ENCODE measurements at regions not wholly inside any gene's neighbourhood (a gene's known extent, or its start where the extent isn't known, plus 50 kb on each side); places are given as distances from the start of the nearest gene placed in this dataset.
A peak's percentile ranks its signal among the peaks of the same experiment; 100 is the strongest.
"Not testable (repeated sequence)": the region's sequence is repeated elsewhere in the genome, so short reads cannot be mapped to it uniquely, and the experiment has no call there.

DNA sequence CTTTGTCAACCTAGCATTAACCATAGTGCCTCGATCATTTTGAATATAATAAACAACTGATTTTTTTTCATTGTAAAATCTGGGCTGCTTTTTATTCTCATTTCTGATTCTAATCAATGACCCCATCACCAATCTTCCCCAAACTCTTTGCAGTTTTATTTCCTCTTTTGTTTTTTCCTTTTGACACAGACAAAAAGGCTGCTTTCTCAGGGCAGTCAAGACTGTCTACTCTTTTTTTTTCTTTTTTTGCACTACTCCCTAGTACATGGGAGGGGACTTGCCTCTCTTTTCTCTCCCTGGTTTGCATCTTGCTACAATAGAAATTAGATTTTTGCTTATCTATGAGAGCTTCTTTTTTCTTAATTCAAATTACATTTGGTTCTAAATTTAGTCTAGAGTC lies 987.9 kb downstream of the ADGRL2 start:
- Histone ChIP-seq H3K4me1 (peaks cover 0 to 10% (median 8%) of the 10 kb centered on the region in 10 experiments; a peak in 15 of 20 replicates), H3K27ac (no peak overlapping the region), H3K9ac (no peak overlapping the region), H3K9me3 (replicated peaks in 1 of 11) (peaks cover 15 to 27% (median 20%) of the 10 kb centered on the region in 11 experiments), H3K4me2 (no peak overlapping the region), H4K20me1 (no peaks in the 10 kb centered on the region), H3K27me3 (no peaks in the 10 kb centered on the region), H3K4me3 (no peak overlapping the region), H3K36me3 (peaks cover 0 to 5% (median 0%) of the 10 kb centered on the region in 11 experiments; a peak in 2 of 22 replicates)
- TF ChIP-seq Cebpa-rat (IDR thresholded peaks at IDR 0.05) = no peak

DNA sequence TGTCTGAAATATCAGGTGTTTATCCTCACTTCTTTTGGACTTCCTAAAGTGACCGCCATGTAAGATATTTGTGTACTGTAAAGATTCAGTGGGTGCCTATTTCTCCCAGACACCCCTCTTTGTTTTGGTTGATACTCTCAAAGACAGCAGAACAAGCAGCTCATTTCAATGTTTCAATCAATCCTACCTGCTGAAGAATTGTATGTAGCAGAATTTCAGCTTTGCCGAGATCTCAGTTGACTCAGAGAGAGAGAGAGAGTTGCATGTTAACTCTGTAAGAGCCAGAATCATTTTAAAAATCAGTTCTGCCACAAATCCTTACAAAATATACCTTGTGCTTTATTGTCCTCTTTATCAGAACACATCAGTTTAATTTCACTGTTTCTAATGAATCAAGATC lies 987.3 kb downstream of the ADGRL2 start:
- Histone ChIP-seq H3K4me2 (no peak overlapping the region), H3K4me1 (peaks cover 0 to 10% (median 8%) of the 10 kb centered on the region in 10 experiments; a peak in 15 of 20 replicates), H3K27me3 (no peaks in the 10 kb centered on the region), H4K20me1 (no peaks in the 10 kb centered on the region), H3K27ac (no peak overlapping the region), H3K9ac (no peak overlapping the region), H3K4me3 (no peak overlapping the region), H3K9me3 (replicated peaks in 1 of 11) (peaks cover 15 to 27% (median 20%) of the 10 kb centered on the region in 11 experiments), H3K36me3 (peaks cover 0 to 5% (median 0%) of the 10 kb centered on the region in 11 experiments; a peak in 2 of 22 replicates)
- no peak for TF ChIP-seq Cebpa-rat (IDR thresholded peaks at IDR 0.05)

DNA sequence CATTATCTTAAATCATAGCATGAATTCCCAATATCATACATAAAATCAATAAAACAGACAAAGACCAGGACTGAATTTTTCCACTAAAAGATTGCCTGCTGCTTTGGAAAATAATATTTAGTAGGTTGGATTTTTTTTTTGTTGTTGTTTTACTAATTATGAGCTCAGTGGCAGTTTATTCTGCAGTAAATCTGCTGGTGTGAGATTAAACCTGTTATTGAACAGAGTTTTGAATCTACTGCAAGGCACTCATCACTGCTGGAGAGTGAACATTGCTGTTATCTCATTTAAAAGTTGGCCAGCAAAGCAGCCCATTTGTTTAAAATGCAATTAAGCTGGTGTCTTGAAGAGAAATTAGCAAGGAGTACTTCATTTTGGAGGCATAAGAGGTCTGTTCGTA lies 986.1 kb downstream of the ADGRL2 start:
- no peak overlapping the region for H3K4me3 ChIP-seq
- H3K4me2 ChIP-seq = no peak overlapping the region
- H3K27me3 ChIP-seq = no peaks in the 10 kb centered on the region
- no peak overlapping the region for H3K9ac ChIP-seq
- H4K20me1 ChIP-seq = no peaks in the 10 kb centered on the region
- H3K36me3 ChIP-seq = peaks cover 0 to 5% (median 0%) of the 10 kb centered on the region in 11 experiments; a peak in 2 of 22 replicates
- TF ChIP-seq Cebpa-rat (IDR thresholded peaks at IDR 0.05) = no peak
- H3K9me3 ChIP-seq (replicated peaks in 1 of 11) = peaks cover 15 to 29% (median 21%) of the 10 kb centered on the region in 11 experiments
- H3K27ac ChIP-seq = no peak overlapping the region
- peaks cover 0 to 10% (median 8%) of the 10 kb centered on the region in 10 experiments; a peak in 15 of 20 replicates for H3K4me1 ChIP-seq

DNA sequence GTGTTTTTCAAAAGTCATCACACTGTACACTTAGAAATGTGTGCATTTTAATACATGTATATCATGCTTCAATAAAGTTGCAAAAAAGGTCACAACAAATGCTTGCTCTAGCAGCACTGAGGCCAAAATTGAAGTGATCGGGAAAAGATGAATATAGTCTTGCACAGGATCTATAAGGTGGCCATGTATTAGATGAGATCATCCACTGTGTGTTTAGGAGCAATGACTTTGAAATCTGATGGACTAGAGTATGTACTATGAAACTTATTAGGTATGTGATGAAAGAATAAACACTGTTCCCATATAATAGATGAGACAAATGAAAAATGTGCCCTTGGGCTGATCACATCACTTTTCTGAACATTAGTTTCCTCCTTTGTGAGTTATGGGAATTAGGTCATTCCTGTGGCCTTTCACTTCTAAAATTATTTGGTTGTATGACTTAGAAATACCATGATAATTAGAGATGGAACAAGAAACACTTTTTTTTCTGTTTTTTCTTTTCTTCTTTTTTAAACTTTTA lies 984.6 kb downstream of the ADGRL2 start:
- peaks cover 4 to 15% (median 9%) of the 10 kb centered on the region in 11 experiments for H3K9me3 ChIP-seq (replicated peaks in 1 of 11)
- H3K27me3 ChIP-seq = no peaks in the 10 kb centered on the region
- H3K4me2 ChIP-seq = peak overlapping the region in 10 of 11 experiments; percentile 8 to 55 (median 24); a peak in 15 of 22 replicates
- H3K9ac ChIP-seq = no peak overlapping the region
- H3K36me3 ChIP-seq = no peaks in the 10 kb centered on the region
- no peaks in the 10 kb centered on the region for H4K20me1 ChIP-seq
- no peak for TF ChIP-seq Cebpa-rat (IDR thresholded peaks at IDR 0.05)
- H3K4me3 ChIP-seq = no peak overlapping the region
- H3K27ac ChIP-seq = no peak overlapping the region
- peaks cover 0 to 10% (median 8%) of the 10 kb centered on the region in 10 experiments; a peak in 15 of 20 replicates for H3K4me1 ChIP-seq

DNA sequence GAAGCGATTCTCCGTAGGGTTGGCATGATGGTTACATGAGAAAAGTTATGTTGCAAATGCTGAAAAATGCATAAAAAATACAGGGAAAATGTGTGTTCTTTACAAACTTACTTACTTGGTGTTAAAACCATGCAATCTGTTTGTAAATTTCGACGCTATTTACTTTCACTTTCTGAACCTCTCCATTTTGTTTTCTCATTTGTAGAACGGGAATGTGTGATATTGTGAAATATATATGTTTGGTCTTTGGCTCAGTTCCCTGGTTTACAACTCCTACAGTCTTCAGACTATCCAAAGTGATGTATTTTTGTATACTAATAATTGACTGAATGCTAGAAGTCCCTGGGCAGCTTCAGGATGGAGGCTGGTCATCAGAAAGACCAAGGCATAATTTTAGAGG lies 982.3 kb downstream of the ADGRL2 start:
- no peaks in the 10 kb centered on the region for H3K36me3 ChIP-seq
- no peak overlapping the region for H3K9ac ChIP-seq
- H3K4me3 ChIP-seq = no peak overlapping the region
- H3K27ac ChIP-seq = no peak overlapping the region
- no peaks in the 10 kb centered on the region for H3K27me3 ChIP-seq
- H4K20me1 ChIP-seq = no peaks in the 10 kb centered on the region
- H3K9me3 ChIP-seq (replicated peaks in 1 of 11) = peaks cover 0 to 8% (median 3%) of the 10 kb centered on the region in 11 experiments; a peak in 5 of 22 replicates
- no peak overlapping the region for H3K4me2 ChIP-seq
- TF ChIP-seq Cebpa-rat (IDR thresholded peaks at IDR 0.05) = no peak
- H3K4me1 ChIP-seq = peaks cover 0 to 10% (median 8%) of the 10 kb centered on the region in 10 experiments; a peak in 15 of 20 replicates

DNA sequence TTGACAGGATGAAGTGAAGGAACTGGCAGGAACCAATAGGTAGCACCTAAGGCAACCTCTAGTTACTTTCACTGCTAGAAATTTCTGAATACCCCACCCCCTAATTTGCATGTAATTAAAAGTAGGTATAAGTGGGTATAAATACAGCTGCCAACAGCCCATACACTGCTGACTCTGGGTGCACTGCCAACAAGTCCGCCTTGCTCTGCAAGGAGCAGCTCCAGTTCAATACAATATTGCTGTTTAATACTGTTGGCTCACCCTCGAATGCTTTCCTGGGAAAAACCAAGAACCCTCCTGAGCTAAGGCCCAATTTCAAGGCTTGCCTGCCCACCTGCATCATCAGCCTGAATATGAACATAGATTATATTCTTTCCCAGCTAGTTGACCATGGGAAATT lies 981.9 kb downstream of the ADGRL2 start:
- Histone ChIP-seq H4K20me1 (no peaks in the 10 kb centered on the region), H3K36me3 (no peaks in the 10 kb centered on the region), H3K27ac (no peak overlapping the region), H3K27me3 (no peaks in the 10 kb centered on the region), H3K9ac (no peak overlapping the region), H3K4me1 (peaks cover 0 to 10% (median 8%) of the 10 kb centered on the region in 10 experiments; a peak in 15 of 20 replicates), H3K4me2 (no peak overlapping the region), H3K4me3 (no peak overlapping the region), H3K9me3 (replicated peaks in 1 of 11) (peaks cover 0 to 13% (median 7%) of the 10 kb centered on the region in 11 experiments; a peak in 12 of 22 replicates)
- TF ChIP-seq Cebpa-rat (IDR thresholded peaks at IDR 0.05) = no peak

DNA sequence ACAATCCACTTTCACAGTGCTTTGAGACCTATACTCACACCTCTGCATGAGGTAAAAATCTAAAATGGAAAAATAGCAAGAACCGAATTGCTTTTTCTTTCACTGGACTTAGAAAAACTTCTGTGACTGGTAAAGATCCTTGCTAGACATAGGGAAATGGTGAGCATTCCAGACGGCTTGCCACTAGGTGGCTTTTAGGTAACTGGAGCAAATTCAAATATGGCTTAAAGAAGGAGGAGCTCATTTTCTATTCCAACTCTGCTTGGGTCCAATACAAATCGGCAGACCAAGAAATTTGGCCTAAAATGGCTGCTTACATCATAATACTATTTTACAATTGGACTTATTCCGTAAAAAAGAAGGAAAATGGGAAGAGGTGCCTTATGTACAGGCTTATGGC lies 977.9 kb downstream of the ADGRL2 start:
- Histone ChIP-seq H3K4me2 (no peak overlapping the region), H3K9ac (no peak overlapping the region), H3K36me3 (no peaks in the 10 kb centered on the region), H3K27ac (no peak overlapping the region), H3K9me3 (replicated peaks in 1 of 11) (peaks cover 15 to 34% (median 29%) of the 10 kb centered on the region in 11 experiments), H3K27me3 (no peaks in the 10 kb centered on the region), H3K4me1 (no peaks in the 10 kb centered on the region), H4K20me1 (no peaks in the 10 kb centered on the region), H3K4me3 (no peak overlapping the region)
- TF ChIP-seq Cebpa-rat (IDR thresholded peaks at IDR 0.05) = no peak

DNA sequence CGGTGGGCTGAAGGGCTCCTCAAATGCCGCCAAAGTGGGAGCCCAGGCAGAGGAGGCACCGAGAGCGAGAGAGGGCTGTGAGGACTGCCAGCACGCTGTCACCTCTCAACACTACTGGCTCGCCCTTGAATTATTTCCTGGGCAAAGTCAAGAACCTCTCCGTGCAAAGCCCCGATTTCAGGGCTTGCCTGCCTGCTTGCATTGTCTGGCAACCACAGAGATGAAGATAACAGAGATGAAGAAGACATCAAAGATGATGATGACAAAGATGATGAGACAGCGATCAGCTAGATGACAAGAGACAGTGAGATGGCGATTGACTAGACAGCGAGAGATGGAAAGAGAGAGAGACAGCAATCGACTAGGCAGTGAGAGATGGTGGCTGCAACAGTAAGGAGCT lies 976.5 kb downstream of the ADGRL2 start:
- H3K4me2 ChIP-seq = no peak overlapping the region

DNA sequence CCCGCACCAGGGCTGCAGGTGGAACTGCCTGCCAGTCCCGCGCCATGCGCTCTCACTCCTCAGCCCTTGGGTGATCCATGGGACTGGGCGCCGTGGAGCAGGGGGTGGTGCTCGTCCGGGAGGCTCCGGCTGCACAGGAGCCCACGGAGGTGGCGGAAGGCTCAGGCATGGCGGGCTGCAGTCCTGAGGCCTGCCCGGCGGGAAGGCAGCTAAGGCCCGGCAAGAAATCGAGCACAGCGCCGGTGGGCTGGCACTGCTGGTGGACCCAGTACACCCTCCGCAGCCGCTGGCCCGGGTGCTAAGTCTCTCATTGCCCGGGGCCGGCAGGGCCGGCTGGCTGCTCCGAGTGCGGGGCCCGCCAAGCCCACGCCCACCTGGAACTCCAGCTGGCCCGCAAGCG lies 976.0 kb downstream of the ADGRL2 start:
- H3K4me2 ChIP-seq, H3K9ac ChIP-seq, H3K4me3 ChIP-seq, H3K27me3 ChIP-seq, H3K27ac ChIP-seq, H4K20me1 ChIP-seq, H3K4me1 ChIP-seq, H3K36me3 ChIP-seq: not testable (repeated sequence)
- peaks cover 15 to 34% (median 22%) of the 10 kb centered on the region in 11 experiments for H3K9me3 ChIP-seq (replicated peaks in 1 of 11)

More for the DNA sequence above, 976.5 kb downstream of the ADGRL2 start:
- Histone ChIP-seq H3K4me3 (no peak overlapping the region), H3K27me3 (no peaks in the 10 kb centered on the region), H3K9me3 (replicated peaks in 1 of 11) (peaks cover 15 to 34% (median 25%) of the 10 kb centered on the region in 11 experiments), H3K9ac (no peak overlapping the region), H3K27ac (no peak overlapping the region), H3K36me3 (no peaks in the 10 kb centered on the region), H4K20me1 (no peaks in the 10 kb centered on the region), H3K4me1 (no peaks in the 10 kb centered on the region)
- TF ChIP-seq Cebpa-rat (IDR thresholded peaks at IDR 0.05) = no peak

DNA sequence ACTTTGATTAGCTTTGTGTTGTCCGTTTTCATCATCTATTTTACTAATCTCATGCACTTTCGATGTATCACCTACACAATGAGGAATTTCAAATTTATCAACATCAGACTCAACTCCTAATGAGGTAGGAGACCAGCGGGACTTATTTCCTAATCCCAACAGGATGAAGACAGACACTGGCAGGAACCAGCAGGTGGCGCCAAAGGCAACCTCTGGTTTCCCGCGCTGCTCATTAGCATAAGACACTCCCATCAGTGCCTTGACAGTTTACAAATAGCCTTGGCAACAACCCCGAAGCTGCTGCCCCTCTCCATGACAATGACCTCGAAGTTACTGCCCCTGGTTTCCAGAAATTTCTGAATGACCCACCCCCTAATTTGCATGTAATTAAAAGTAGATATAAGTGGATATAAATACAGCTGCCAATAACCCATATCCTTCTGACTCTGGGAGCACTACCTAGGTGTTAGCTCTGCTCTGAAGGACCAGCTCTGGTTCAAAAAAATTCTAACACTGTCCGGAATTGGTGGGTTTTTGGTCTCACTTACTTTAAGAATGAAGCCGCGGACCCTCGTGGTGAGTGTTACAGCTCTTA lies 974.8 kb downstream of the ADGRL2 start:
- Histone ChIP-seq H4K20me1 (no peaks in the 10 kb centered on the region), H3K27me3 (no peaks in the 10 kb centered on the region), H3K9ac (no peak overlapping the region), H3K4me3 (no peak overlapping the region), H3K9me3 (replicated peaks in 1 of 11) (peaks cover 15 to 34% (median 22%) of the 10 kb centered on the region in 11 experiments), H3K4me1 (no peaks in the 10 kb centered on the region), H3K36me3 (no peaks in the 10 kb centered on the region), H3K4me2 (no peak overlapping the region), H3K27ac (no peak overlapping the region)
- no peak for TF ChIP-seq Cebpa-rat (IDR thresholded peaks at IDR 0.05)
